Adipocyte (in vitro differentiated cells): ENCODE measurements at regions not wholly inside any gene's neighbourhood (a gene's known extent, or its start where the extent isn't known, plus 50 kb on each side); places are given as distances from the start of the nearest gene placed in this dataset.
"Not testable (repeated sequence)": the region's sequence is repeated elsewhere in the genome, so short reads cannot be mapped to it uniquely, and the experiment has no call there.

ENCODE experiments used
- DNase-seq: peaks from one replicate; pipeline ENCODE4 v3.0.0-alpha.2; 2015; ENCODE audit warnings: low read depth
- H3K27me3 ChIP-seq: replicated peaks from 2 replicates; pipeline ENCODE4 v1.7.0; 2013; ENCODE audit warnings: mild to moderate bottlenecking, low read length, moderate library complexity; ENCODE audit not compliant: control insufficient read depth, insufficient read depth
- H3K36me3 ChIP-seq: 2 replicates; pipeline ENCODE4 v1.7.0; 2013; ENCODE audit warnings: low read length, mild to moderate bottlenecking, moderate library complexity; ENCODE audit not compliant: control insufficient read depth, insufficient read depth, severe bottlenecking
- H3K4me1 ChIP-seq: 2 replicates; pipeline ENCODE4 v1.7.0; 2013; ENCODE audit warnings: mild to moderate bottlenecking, low read length, moderate library complexity; ENCODE audit not compliant: control insufficient read depth, insufficient read depth
- H3K4me3 ChIP-seq: 2 replicates; pipeline ENCODE4 v1.7.0; 2013; ENCODE audit warnings: mild to moderate bottlenecking, low read length, moderate library complexity
- H3K9ac ChIP-seq: 2 replicates; pipeline ENCODE4 v1.7.0; 2013; ENCODE audit warnings: mild to moderate bottlenecking, low read length, moderate library complexity
- H3K9me3 ChIP-seq: 2 replicates; pipeline ENCODE4 v1.7.0; 2013; ENCODE audit warnings: mild to moderate bottlenecking, low read length, moderate library complexity; ENCODE audit not compliant: control insufficient read depth

- no peak overlapping the region for H3K9ac ChIP-seq
- no peak overlapping the region for H3K4me3 ChIP-seq
- peaks cover 15% of the 10 kb centered on the region for H3K4me1 ChIP-seq
- H3K36me3 ChIP-seq, result no peaks in the 10 kb centered on the region
- DNase-seq, result peak; percentile 85
- H3K27me3 ChIP-seq, result no peaks in the 10 kb centered on the region
- H3K9me3 ChIP-seq, result no peaks in the 10 kb centered on the region
Measured at GRCh38 chr14:56422703-56423213, 156.8 kb upstream of the TMEM260 start.

GRCh38 chr14:56423544-56423943, 156.1 kb upstream of the TMEM260 start:
- Histone ChIP-seq H3K9ac (no peak overlapping the region), H3K4me1 (peaks cover 15% of the 10 kb centered on the region), H3K4me3 (no peak overlapping the region), H3K9me3 (no peaks in the 10 kb centered on the region), H3K36me3 (no peaks in the 10 kb centered on the region), H3K27me3 (no peaks in the 10 kb centered on the region)
- DNase-seq, result peak; percentile 60

GRCh38 chr14:56431013-56431412, 148.6 kb upstream of the TMEM260 start:
- DNase-seq, result no peak
- H3K27me3 ChIP-seq, result no peaks in the 10 kb centered on the region
- no peak overlapping the region for H3K9ac ChIP-seq
- H3K36me3 ChIP-seq, result no peaks in the 10 kb centered on the region
- H3K4me1 ChIP-seq, result no peaks in the 10 kb centered on the region
- no peaks in the 10 kb centered on the region for H3K9me3 ChIP-seq
- no peak overlapping the region for H3K4me3 ChIP-seq

- H3K4me3 ChIP-seq, result no peak overlapping the region
- no peaks in the 10 kb centered on the region for H3K4me1 ChIP-seq
- no peaks in the 10 kb centered on the region for H3K9me3 ChIP-seq
- no peaks in the 10 kb centered on the region for H3K36me3 ChIP-seq
- H3K9ac ChIP-seq, result no peak overlapping the region
- no peak for DNase-seq
- H3K27me3 ChIP-seq, result no peaks in the 10 kb centered on the region
Measured at GRCh38 chr14:56449670-56450213, 129.9 kb upstream of the TMEM260 start.

GRCh38 chr14:56452940-56453339, 126.7 kb upstream of the TMEM260 start:
- Histone ChIP-seq H3K9me3 (no peaks in the 10 kb centered on the region), H3K4me1 (no peaks in the 10 kb centered on the region), H3K36me3 (no peaks in the 10 kb centered on the region), H3K4me3 (no peak overlapping the region), H3K9ac (no peak overlapping the region), H3K27me3 (no peaks in the 10 kb centered on the region)
- no peak for DNase-seq

- H3K27me3 ChIP-seq, H3K9me3 ChIP-seq, DNase-seq, H3K36me3 ChIP-seq, H3K4me1 ChIP-seq, H3K4me3 ChIP-seq, H3K9ac ChIP-seq: not testable (repeated sequence)
Measured at GRCh38 chr14:56454680-56455079, 124.9 kb upstream of the TMEM260 start.

- no peak overlapping the region for H3K4me3 ChIP-seq
- H3K4me1 ChIP-seq, result no peaks in the 10 kb centered on the region
- no peaks in the 10 kb centered on the region for H3K36me3 ChIP-seq
- no peak for DNase-seq
- no peaks in the 10 kb centered on the region for H3K9me3 ChIP-seq
- no peak overlapping the region for H3K9ac ChIP-seq
- H3K27me3 ChIP-seq, result no peaks in the 10 kb centered on the region
Measured at GRCh38 chr14:56460469-56460868, 119.1 kb upstream of the TMEM260 start.

GRCh38 chr14:56461276-56462275, 118.0 kb upstream of the TMEM260 start:
- Histone ChIP-seq H3K36me3 (no peaks in the 10 kb centered on the region), H3K4me3 (no peak overlapping the region), H3K9ac (no peak overlapping the region), H3K27me3 (no peaks in the 10 kb centered on the region), H3K9me3 (no peaks in the 10 kb centered on the region), H3K4me1 (no peaks in the 10 kb centered on the region)
- no peak for DNase-seq

GRCh38 chr14:56463271-56463890, 116.2 kb upstream of the TMEM260 start:
- H3K27me3 ChIP-seq, result no peaks in the 10 kb centered on the region
- no peaks in the 10 kb centered on the region for H3K4me1 ChIP-seq
- no peak overlapping the region for H3K4me3 ChIP-seq
- no peak for DNase-seq
- H3K9me3 ChIP-seq, result no peaks in the 10 kb centered on the region
- no peak overlapping the region for H3K9ac ChIP-seq
- no peaks in the 10 kb centered on the region for H3K36me3 ChIP-seq

- Histone ChIP-seq H3K4me1 (no peaks in the 10 kb centered on the region), H3K9me3 (peaks cover 12% of the 10 kb centered on the region), H3K4me3 (no peak overlapping the region), H3K9ac (no peak overlapping the region), H3K27me3 (no peaks in the 10 kb centered on the region), H3K36me3 (no peaks in the 10 kb centered on the region)
- DNase-seq, result no peak
Measured at GRCh38 chr14:56471056-56471455, 108.5 kb upstream of the TMEM260 start.

- Histone ChIP-seq H3K36me3 (no peaks in the 10 kb centered on the region), H3K4me3 (no peak overlapping the region), H3K27me3 (no peaks in the 10 kb centered on the region), H3K9ac (no peak overlapping the region), H3K4me1 (no peaks in the 10 kb centered on the region), H3K9me3 (peaks cover 2% of the 10 kb centered on the region)
- peak; percentile 79 for DNase-seq
Measured at GRCh38 chr14:56474419-56475022, 105.1 kb upstream of the TMEM260 start.
